Testis (tissue), 2 donors: ENCODE measurements at regions not wholly inside any gene's neighbourhood (a gene's known extent, or its start where the extent isn't known, plus 50 kb on each side); places are given as distances from the start of the nearest gene placed in this dataset.

ENCODE experiments used
- DNase-seq: peaks from one replicate; pipeline ENCODE4 v3.0.0-alpha.2; 2019
- H3K27ac ChIP-seq, 2 donors: fragments of 200-600 bp; sonication (generic); one replicate each; pipeline ENCODE4 v1.5.1; 2019
- H3K27me3 ChIP-seq: fragments of 200-600 bp; sonication (generic); one replicate; pipeline ENCODE4 v1.5.1; 2019
- H3K36me3 ChIP-seq: fragments of 200-600 bp; sonication (generic); one replicate; pipeline ENCODE4 v1.5.1; 2017; ENCODE audit warnings: low read depth; ENCODE audit errors: missing control alignments
- H3K4me1 ChIP-seq: fragments of 200-600 bp; sonication (generic); one replicate; pipeline ENCODE4 v1.5.1; 2019
- H3K4me3 ChIP-seq, 2 donors: fragments of 200-600 bp; sonication (generic); one replicate each; pipeline ENCODE4 v1.5.1; 2017 to 2019
- H3K9me3 ChIP-seq: fragments of 200-600 bp; sonication (generic); one replicate; pipeline ENCODE4 v1.5.1; 2017
- CTCF ChIP-seq, 3 experiments: fragments of 450-650 bp in 2 of 3; fragments of 200-600 bp in 1 of 3; sonication (generic) in 1 of 3; IDR thresholded peaks; one replicate each; pipeline ENCODE4 v1.5.1; 2016 to 2019; ENCODE audit warnings: antibody characterized with exemption in 3 of 3, mild to moderate bottlenecking in 2 of 3, moderate library complexity in 1 of 3
- POLR2A ChIP-seq: fragments of 450-650 bp; IDR thresholded peaks from one replicate; pipeline ENCODE4 v1.6.1; 2017; ENCODE audit warnings: antibody characterized with exemption, mild to moderate bottlenecking, moderate library complexity
- WGBS, 2 donors: methylation state at CpG; one replicate each; pipeline ENCODE4 v1.1.5; 2018; 5-methylcytosine and 5-hydroxymethylcytosine counted together
- intact Hi-C: fragments of 100-400 bp; cut with DNase I; formaldehyde crosslinking; loops from one replicate; pipeline ENCODE4 v1.15.1; 2023; ENCODE audit warnings: low total_unique reads

- no peak overlapping the region for H3K27ac ChIP-seq
- no peaks in the 10 kb centered on the region for H3K4me1 ChIP-seq
- no peak for DNase-seq
- H3K4me3 ChIP-seq = no peak overlapping the region
- intact Hi-C loops = no loop called here
- no peak for TF ChIP-seq CTCF (IDR thresholded peaks at IDR 0.05)
- TF ChIP-seq POLR2A = no peak
- 76 to 91% methylated on average over 4 to 12 of the region's 12 CpGs for WGBS, 2 donors
- H3K36me3 ChIP-seq = no peaks in the 10 kb centered on the region
- no peaks in the 10 kb centered on the region for H3K9me3 ChIP-seq
- H3K27me3 ChIP-seq = no peaks in the 10 kb centered on the region
Measured at GRCh38 chr1:208496467-208497371, 252.5 kb upstream of the PLXNA2 start.

GRCh38 chr1:208497866-208498541 lies 253.8 kb upstream of the PLXNA2 start:
- H3K27me3 ChIP-seq = no peaks in the 10 kb centered on the region
- H3K9me3 ChIP-seq = no peaks in the 10 kb centered on the region
- no peak overlapping the region for H3K4me3 ChIP-seq
- no peaks in the 10 kb centered on the region for H3K36me3 ChIP-seq
- H3K4me1 ChIP-seq = no peaks in the 10 kb centered on the region
- no peak for TF ChIP-seq CTCF (IDR thresholded peaks at IDR 0.05)
- TF ChIP-seq POLR2A = no peak
- 86 to 89% methylated on average over 4 of the region's 4 CpGs for WGBS, 2 donors
- intact Hi-C loops = no loop called here
- no peak overlapping the region for H3K27ac ChIP-seq
- no peak for DNase-seq

- Histone ChIP-seq H3K4me1 (no peaks in the 10 kb centered on the region), H3K36me3 (no peaks in the 10 kb centered on the region), H3K27ac (no peak overlapping the region), H3K9me3 (no peaks in the 10 kb centered on the region), H3K27me3 (no peaks in the 10 kb centered on the region), H3K4me3 (no peak overlapping the region)
- intact Hi-C loops = no loop called here
- no peak for DNase-seq
- TF ChIP-seq CTCF (IDR thresholded peaks at IDR 0.05) = no peak
- 82 to 83% methylated on average over 3 of the region's 3 CpGs for WGBS, 2 donors
Measured at GRCh38 chr1:208499026-208499425, 254.8 kb upstream of the PLXNA2 start.

- Histone ChIP-seq H3K9me3 (no peaks in the 10 kb centered on the region), H3K27ac (no peak overlapping the region), H3K27me3 (no peaks in the 10 kb centered on the region), H3K4me1 (no peaks in the 10 kb centered on the region), H3K4me3 (no peak overlapping the region), H3K36me3 (no peaks in the 10 kb centered on the region)
- WGBS, 2 donors = 91 to 97% methylated on average over 4 of the region's 4 CpGs
- intact Hi-C loops = no loop called here
- DNase-seq = no peak
- TF ChIP-seq CTCF (IDR thresholded peaks at IDR 0.05) (no peak), POLR2A (no peak)
Measured at GRCh38 chr1:208499601-208500000, 255.4 kb upstream of the PLXNA2 start.
